Nephron progenitor cell (in vitro differentiated cells): ENCODE measurements at regions not wholly inside any gene's neighbourhood (a gene's known extent, or its start where the extent isn't known, plus 50 kb on each side); places are given as distances from the start of the nearest gene placed in this dataset.
"Not testable (repeated sequence)": the region's sequence is repeated elsewhere in the genome, so short reads cannot be mapped to it uniquely, and the experiment has no call there.

Experiments
- DNase-seq: peaks from one replicate; pipeline ENCODE4 v3.0.0; 2021
- H3K27ac Mint-ChIP-seq: 2 replicates; pipeline ENCODE4 v1.8.0; 2021; ENCODE audit warnings: mild to moderate bottlenecking, moderate library complexity, mixed read lengths
- H3K27me3 Mint-ChIP-seq: 2 replicates; pipeline ENCODE4 v1.8.0; 2021; ENCODE audit warnings: mild to moderate bottlenecking, low read depth, mixed read lengths; ENCODE audit not compliant: poor library complexity
- H3K36me3 Mint-ChIP-seq: 2 replicates; pipeline ENCODE4 v1.8.0; 2021; ENCODE audit warnings: low read depth, mixed read lengths
- H3K4me1 Mint-ChIP-seq: 2 replicates; pipeline ENCODE4 v1.8.0; 2021; ENCODE audit warnings: mixed read lengths
- H3K4me3 Mint-ChIP-seq: 2 replicates; pipeline ENCODE4 v1.8.0; 2021; ENCODE audit warnings: mild to moderate bottlenecking, moderate library complexity, mixed read lengths
- H3K9me3 Mint-ChIP-seq: 2 replicates; pipeline ENCODE4 v1.8.0; 2021; ENCODE audit warnings: mild to moderate bottlenecking, moderate library complexity, mixed read lengths

- not testable (repeated sequence) for H3K4me3 Mint-ChIP-seq, H3K4me1 Mint-ChIP-seq, H3K27ac Mint-ChIP-seq, H3K27me3 Mint-ChIP-seq, DNase-seq
- Mint-ChIP-seq H3K9me3 (peaks cover 45% of the 10 kb centered on the region), H3K36me3 (peaks cover 88% of the 10 kb centered on the region)
Observed at GRCh38 chr22:38375784-38376183, 58.6 kb upstream of the CSNK1E start.

GRCh38 chr22:38375005-38375404 lies 57.8 kb upstream of the CSNK1E start:
- DNase-seq, H3K27me3 Mint-ChIP-seq, H3K4me1 Mint-ChIP-seq, H3K4me3 Mint-ChIP-seq, H3K27ac Mint-ChIP-seq: not testable (repeated sequence)
- H3K9me3 Mint-ChIP-seq = peaks cover 45% of the 10 kb centered on the region
- peaks cover 85% of the 10 kb centered on the region for H3K36me3 Mint-ChIP-seq

GRCh38 chr22:38374433-38374831 lies 57.2 kb upstream of the CSNK1E start:
- H3K27ac Mint-ChIP-seq, H3K27me3 Mint-ChIP-seq, DNase-seq, H3K4me1 Mint-ChIP-seq, H3K4me3 Mint-ChIP-seq: not testable (repeated sequence)
- Mint-ChIP-seq H3K36me3 (peaks cover 79% of the 10 kb centered on the region), H3K9me3 (peaks cover 45% of the 10 kb centered on the region)

- not testable (repeated sequence) for H3K4me1 Mint-ChIP-seq, H3K27me3 Mint-ChIP-seq, H3K4me3 Mint-ChIP-seq, DNase-seq, H3K27ac Mint-ChIP-seq
- Mint-ChIP-seq H3K9me3 (peaks cover 45% of the 10 kb centered on the region), H3K36me3 (peaks cover 79% of the 10 kb centered on the region)
Observed at GRCh38 chr22:38373783-38374432, 56.7 kb upstream of the CSNK1E start.

- Mint-ChIP-seq H3K9me3 (peaks cover 45% of the 10 kb centered on the region), H3K36me3 (peaks cover 70% of the 10 kb centered on the region)
- H3K27me3 Mint-ChIP-seq, DNase-seq, H3K4me1 Mint-ChIP-seq, H3K4me3 Mint-ChIP-seq, H3K27ac Mint-ChIP-seq: not testable (repeated sequence)
Observed at GRCh38 chr22:38372665-38373064, 55.4 kb upstream of the CSNK1E start.

- not testable (repeated sequence) for DNase-seq, H3K4me3 Mint-ChIP-seq, H3K27me3 Mint-ChIP-seq, H3K4me1 Mint-ChIP-seq, H3K27ac Mint-ChIP-seq
- Mint-ChIP-seq H3K36me3 (peaks cover 73% of the 10 kb centered on the region), H3K9me3 (peaks cover 40% of the 10 kb centered on the region)
Observed at GRCh38 chr22:38370490-38370889, 53.3 kb upstream of the CSNK1E start.

GRCh38 chr22:38369132-38369531 lies 51.9 kb upstream of the CSNK1E start:
- not testable (repeated sequence) for H3K27ac Mint-ChIP-seq, H3K4me1 Mint-ChIP-seq, H3K27me3 Mint-ChIP-seq, DNase-seq, H3K4me3 Mint-ChIP-seq
- peaks cover 32% of the 10 kb centered on the region for H3K9me3 Mint-ChIP-seq
- H3K36me3 Mint-ChIP-seq = peaks cover 73% of the 10 kb centered on the region
